Gastrocnemius medialis (tissue), 4 donors: ENCODE measurements at regions not wholly inside any gene's neighbourhood (a gene's known extent, or its start where the extent isn't known, plus 50 kb on each side); places are given as distances from the start of the nearest gene placed in this dataset.
"Not testable (repeated sequence)": the region's sequence is repeated elsewhere in the genome, so short reads cannot be mapped to it uniquely, and the experiment has no call there.

Experiments used
- POLR2A ChIP-seq, 2 donors: fragments of 450-650 bp; IDR thresholded peaks; one replicate each; pipeline ENCODE4 v1.6.1; 2017; ENCODE audit warnings: antibody characterized with exemption in 2 of 2, mild to moderate bottlenecking in 2 of 2, moderate library complexity in 2 of 2
- TF ChIP-seq, protein P1 (sequence below), 5 experiments: fragments of 450-650 bp in 3 of 5; fragments of 200-600 bp in 2 of 5; sonication (generic) in 2 of 5; IDR thresholded peaks in 4 of 5; conservative IDR thresholded peaks in 1 of 5; 1 replicate in 4 of 5; 2 replicates in 1 of 5; pipeline ENCODE4 v1.5.1; 2016 to 2019; ENCODE audit warnings: antibody characterized with exemption in 5 of 5, mild to moderate bottlenecking in 3 of 5, moderate library complexity in 3 of 5

DNA sequence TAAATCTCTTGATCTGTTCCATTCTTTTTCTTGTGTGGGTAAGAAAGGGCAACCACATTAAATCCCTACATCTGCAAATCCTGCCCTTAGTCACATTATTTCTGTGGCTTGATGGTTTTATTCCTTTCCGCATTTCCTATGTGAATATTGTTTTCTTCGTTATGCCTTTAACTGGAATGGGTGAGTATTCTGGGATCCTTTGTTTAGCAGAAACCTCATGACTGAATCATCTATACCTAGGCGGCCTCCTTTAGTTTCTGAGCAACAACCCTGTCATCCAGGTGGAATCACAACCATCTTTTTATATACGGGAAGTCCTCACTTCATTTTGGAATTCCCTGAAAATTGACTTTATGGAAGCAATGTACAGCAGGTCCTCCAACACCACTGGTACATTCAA lies 409.5 kb downstream of the DIRAS2 start:
- TF ChIP-seq, protein P1, sequence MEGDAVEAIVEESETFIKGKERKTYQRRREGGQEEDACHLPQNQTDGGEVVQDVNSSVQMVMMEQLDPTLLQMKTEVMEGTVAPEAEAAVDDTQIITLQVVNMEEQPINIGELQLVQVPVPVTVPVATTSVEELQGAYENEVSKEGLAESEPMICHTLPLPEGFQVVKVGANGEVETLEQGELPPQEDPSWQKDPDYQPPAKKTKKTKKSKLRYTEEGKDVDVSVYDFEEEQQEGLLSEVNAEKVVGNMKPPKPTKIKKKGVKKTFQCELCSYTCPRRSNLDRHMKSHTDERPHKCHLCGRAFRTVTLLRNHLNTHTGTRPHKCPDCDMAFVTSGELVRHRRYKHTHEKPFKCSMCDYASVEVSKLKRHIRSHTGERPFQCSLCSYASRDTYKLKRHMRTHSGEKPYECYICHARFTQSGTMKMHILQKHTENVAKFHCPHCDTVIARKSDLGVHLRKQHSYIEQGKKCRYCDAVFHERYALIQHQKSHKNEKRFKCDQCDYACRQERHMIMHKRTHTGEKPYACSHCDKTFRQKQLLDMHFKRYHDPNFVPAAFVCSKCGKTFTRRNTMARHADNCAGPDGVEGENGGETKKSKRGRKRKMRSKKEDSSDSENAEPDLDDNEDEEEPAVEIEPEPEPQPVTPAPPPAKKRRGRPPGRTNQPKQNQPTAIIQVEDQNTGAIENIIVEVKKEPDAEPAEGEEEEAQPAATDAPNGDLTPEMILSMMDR (IDR thresholded peaks at IDR 0.05 in 4 of 5, conservative IDR thresholded peaks at IDR 0.05 in 1 of 5): not testable (repeated sequence)
- TF ChIP-seq POLR2A (IDR thresholded peaks at IDR 0.05): not testable (repeated sequence)
